WTC11 (cell line): ENCODE measurements at regions not wholly inside any gene's neighbourhood (a gene's known extent, or its start where the extent isn't known, plus 50 kb on each side); places are given as distances from the start of the nearest gene placed in this dataset.

Experiments
- ATAC-seq: fragments of 200-7000 bp; cut with Tn5 transposase; 2 replicates; pipeline ENCODE4 v1.10.0; 2021; ENCODE audit warnings: mild to moderate bottlenecking, moderate library complexity
- CTCF ChIA-PET: fragments of 300-600 bp; sonication (Branson Sonifier 250); formaldehyde crosslinking; loops from one replicate; lab custom pipeline; 2021; ENCODE audit warnings: antibody characterized with exemption; lab: Charles Lee
- POLR2A ChIA-PET: fragments of 350-600 bp; sonication (Branson Sonifier 250); formaldehyde crosslinking; loops from one replicate; lab custom pipeline; 2021; ENCODE audit warnings: antibody characterized with exemption; lab: Charles Lee
- DNase-seq: peaks from one replicate; pipeline ENCODE4 v3.0.0; 2021; ENCODE audit warnings: low spot score
- H3K27ac Mint-ChIP-seq: 2 replicates; pipeline ENCODE4 v1.8.0; 2021; ENCODE audit warnings: mixed read lengths
- H3K27me3 Mint-ChIP-seq: 2 replicates; pipeline ENCODE4 v1.8.0; 2021; ENCODE audit warnings: low read depth, mild to moderate bottlenecking, moderate library complexity, mixed read lengths
- H3K36me3 Mint-ChIP-seq: 2 replicates; pipeline ENCODE4 v1.8.0; 2021; ENCODE audit warnings: mixed read lengths
- H3K4me1 Mint-ChIP-seq: 2 replicates; pipeline ENCODE4 v1.8.0; 2022; ENCODE audit warnings: mixed read lengths
- H3K4me3 Mint-ChIP-seq: 2 replicates; pipeline ENCODE4 v1.8.0; 2021; ENCODE audit warnings: mild to moderate bottlenecking, moderate library complexity, mixed read lengths
- H3K9me3 Mint-ChIP-seq: 2 replicates; pipeline ENCODE4 v1.8.0; 2021; ENCODE audit warnings: mixed read lengths
- AFF4 ChIP-seq: sonication (generic); formaldehyde crosslinking; IDR thresholded peaks from 2 replicates; pipeline ENCODE4 v1.8.1; 2023; ENCODE audit warnings: mild to moderate bottlenecking, missing genetic modification reagents, borderline replicate concordance
- ATF1 ChIP-seq: sonication (generic); formaldehyde crosslinking; IDR thresholded peaks from 2 replicates; pipeline ENCODE4 v1.8.1; 2023; ENCODE audit warnings: mild to moderate bottlenecking, moderate library complexity, missing genetic modification reagents
- CREM ChIP-seq: sonication (generic); formaldehyde crosslinking; IDR thresholded peaks from 2 replicates; pipeline ENCODE4 v1.8.1; 2022; ENCODE audit warnings: mild to moderate bottlenecking, missing genetic modification reagents, moderate library complexity
- E2F1 ChIP-seq: sonication (generic); formaldehyde crosslinking; IDR thresholded peaks from 2 replicates; pipeline ENCODE4 v1.8.0; 2022; ENCODE audit warnings: mild to moderate bottlenecking, missing genetic modification reagents
- E2F5 ChIP-seq: sonication (generic); formaldehyde crosslinking; IDR thresholded peaks from 2 replicates; pipeline ENCODE4 v1.8.1; 2022; ENCODE audit warnings: mild to moderate bottlenecking, moderate library complexity, missing genetic modification reagents
- ETV6 ChIP-seq: sonication (generic); formaldehyde crosslinking; IDR thresholded peaks from 2 replicates; pipeline ENCODE4 v1.8.1; 2022; ENCODE audit warnings: mild to moderate bottlenecking, missing genetic modification reagents
- FOXK1 ChIP-seq: sonication (generic); formaldehyde crosslinking; IDR thresholded peaks from 2 replicates; pipeline ENCODE4 v1.8.0; 2022; ENCODE audit warnings: mild to moderate bottlenecking, moderate library complexity, missing genetic modification reagents
- FOXP1 ChIP-seq: sonication (generic); formaldehyde crosslinking; IDR thresholded peaks from 2 replicates; pipeline ENCODE4 v1.8.0; 2022; ENCODE audit warnings: missing genetic modification reagents, mild to moderate bottlenecking, moderate library complexity, borderline replicate concordance
- GABPB1 ChIP-seq: sonication (generic); formaldehyde crosslinking; IDR thresholded peaks from 2 replicates; pipeline ENCODE4 v1.8.1; 2023; ENCODE audit warnings: mild to moderate bottlenecking, missing genetic modification reagents
- HMGXB4 ChIP-seq: sonication (generic); formaldehyde crosslinking; IDR thresholded peaks from 2 replicates; pipeline ENCODE4 v1.8.1; 2023; ENCODE audit warnings: mild to moderate bottlenecking, moderate library complexity, missing genetic modification reagents
- NFE2L1 ChIP-seq: sonication (generic); formaldehyde crosslinking; IDR thresholded peaks from 2 replicates; pipeline ENCODE4 v1.8.1; 2023; ENCODE audit warnings: missing genetic modification reagents
- NR1H2 ChIP-seq: sonication (generic); formaldehyde crosslinking; IDR thresholded peaks from 2 replicates; pipeline ENCODE4 v1.9.0; 2021; ENCODE audit warnings: mild to moderate bottlenecking, moderate library complexity, missing genetic modification reagents
- PRRX2 ChIP-seq: fragments of 250-450 bp; sonication (Bioruptor Pico); IDR thresholded peaks from 2 replicates; pipeline ENCODE4 v1.8.0; 2021; ENCODE audit warnings: mild to moderate bottlenecking
- RELA ChIP-seq: sonication (generic); formaldehyde crosslinking; IDR thresholded peaks from 2 replicates; pipeline ENCODE4 v1.8.1; 2022; ENCODE audit warnings: missing genetic modification reagents, mild to moderate bottlenecking, borderline replicate concordance
- USF1 ChIP-seq: sonication (generic); formaldehyde crosslinking; IDR thresholded peaks from 2 replicates; pipeline ENCODE4 v1.8.0; 2022; ENCODE audit warnings: mild to moderate bottlenecking, missing genetic modification reagents
- ZBTB21 ChIP-seq: sonication (generic); formaldehyde crosslinking; IDR thresholded peaks from 2 replicates; pipeline ENCODE4 v1.8.1; 2023; ENCODE audit warnings: mild to moderate bottlenecking, missing genetic modification reagents, borderline replicate concordance
- ZNF263 ChIP-seq: sonication (generic); formaldehyde crosslinking; IDR thresholded peaks from 2 replicates; pipeline ENCODE4 v1.8.1; 2022; ENCODE audit warnings: low read depth, mild to moderate bottlenecking, moderate library complexity, missing genetic modification reagents
- ZNF317 ChIP-seq: sonication (generic); formaldehyde crosslinking; IDR thresholded peaks from 2 replicates; pipeline ENCODE4 v1.8.1; 2023; ENCODE audit warnings: low read depth, mild to moderate bottlenecking, moderate library complexity, missing genetic modification reagents, borderline replicate concordance
- ZNF396 ChIP-seq: fragments of 250-450 bp; sonication (Bioruptor Pico); IDR thresholded peaks from 2 replicates; pipeline ENCODE4 v1.8.0; 2021; ENCODE audit warnings: mild to moderate bottlenecking, moderate library complexity, borderline replicate concordance
- ZNF671 ChIP-seq: fragments of 250-450 bp; sonication (Bioruptor Pico); IDR thresholded peaks from 2 replicates; pipeline ENCODE4 v1.8.0; 2021; ENCODE audit warnings: mild to moderate bottlenecking
- ZSCAN18 ChIP-seq: fragments of 250-450 bp; sonication (Bioruptor Pico); IDR thresholded peaks from 2 replicates; pipeline ENCODE4 v2.1.2; 2022; ENCODE audit warnings: mild to moderate bottlenecking, moderate library complexity

GRCh38 chr4:149056615-149057014, 614.4 kb upstream of the NR3C2 start (continued):
- TF ChIP-seq E2F1 (no peak), E2F5 (CRISPR knock-in tag) (no peak)

- H3K4me1 Mint-ChIP-seq, result peaks cover 9% of the 10 kb centered on the region; the same call in 1 of the 2 replicates
- ChIA-PET POLR2A (no interaction called here), CTCF (no interaction called here)
- no peak overlapping the region for H3K4me3 Mint-ChIP-seq
- DNase-seq (no peak), ATAC-seq (no peak)
- peaks cover 2% of the 10 kb centered on the region; the same call in 1 of the 2 replicates for H3K9me3 Mint-ChIP-seq
- no peak overlapping the region for H3K27ac Mint-ChIP-seq
- H3K36me3 Mint-ChIP-seq, result no peaks in the 10 kb centered on the region
- TF ChIP-seq USF1 (CRISPR knock-in tag) (no peak), ATF1 (no peak), HMGXB4 (CRISPR knock-in tag) (no peak)
- no peaks in the 10 kb centered on the region for H3K27me3 Mint-ChIP-seq
Measured at GRCh38 chr4:149055624-149056023, 613.4 kb upstream of the NR3C2 start.

GRCh38 chr4:149050840-149051239, 608.6 kb upstream of the NR3C2 start:
- ATAC-seq, result peak; percentile 88
- peak; percentile 18 for DNase-seq
- no peaks in the 10 kb centered on the region for H3K4me1 Mint-ChIP-seq
- H3K9me3 Mint-ChIP-seq, result peaks cover 4% of the 10 kb centered on the region
- POLR2A ChIA-PET, result no interaction called here
- H3K36me3 Mint-ChIP-seq, result no peaks in the 10 kb centered on the region
- CTCF ChIA-PET, result interaction anchor here (2.0 kb wide), 1 partner anchor 19 kb away, joined by 5 read pairs; no protein-coding TSS in a partner anchor
- no peaks in the 10 kb centered on the region for H3K27me3 Mint-ChIP-seq
- H3K27ac Mint-ChIP-seq, result no peak overlapping the region
- H3K4me3 Mint-ChIP-seq, result no peak overlapping the region
- TF ChIP-seq FOXP1 (no peak), PRRX2 (CRISPR knock-in tag) (no peak), CREM (CRISPR knock-in tag) (no peak), USF1 (CRISPR knock-in tag) (no peak), FOXK1 (no peak), ETV6 (no peak), ATF1 (no peak), ZNF263 (CRISPR knock-in tag) (no peak), ZNF671 (CRISPR knock-in tag) (no peak), ZNF396 (no peak), ZBTB21 (no peak), RELA (CRISPR knock-in tag) (no peak), NFE2L1 (CRISPR knock-in tag) (no peak), GABPB1 (CRISPR knock-in tag) (no peak), ZSCAN18 (CRISPR knock-in tag) (no peak), ZNF317 (CRISPR knock-in tag) (no peak), AFF4 (no peak), NR1H2 (CRISPR knock-in tag) (no peak)
